ENCODE measurements at regions not wholly inside any gene's neighbourhood (a gene's known extent, or its start where the extent isn't known, plus 50 kb on each side); places are given as distances from the start of the nearest gene placed in this dataset.

DNA sequence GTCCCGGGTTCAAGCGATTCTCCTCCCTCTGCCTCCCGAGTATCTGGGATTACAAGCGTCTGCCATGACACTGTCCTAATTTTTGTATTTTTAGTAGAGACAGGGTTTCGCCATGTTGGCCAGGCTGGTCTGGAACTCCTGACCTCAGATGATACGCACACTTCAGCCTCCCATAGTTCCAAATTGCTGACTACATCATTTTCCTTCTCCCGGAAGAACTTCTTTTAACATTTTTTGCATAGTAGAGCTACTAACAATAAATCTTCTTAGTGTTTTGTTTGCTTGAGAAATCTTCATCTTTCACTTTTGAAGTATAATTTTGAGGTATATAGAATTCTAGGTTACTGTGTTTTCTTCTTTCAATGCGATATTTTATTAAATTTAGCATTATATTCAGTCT is 1415.1 kb upstream of the RAG2 start:
- no peak overlapping the region for H3K4me3 ChIP-seq (ENCODE audit: low read length)
- H3K4me2 ChIP-seq (ENCODE audit: low read length), result no peak overlapping the region
- no peaks in the 10 kb centered on the region for H3K79me2 ChIP-seq (replicated peaks; ENCODE audit: insufficient read depth, low read length)
- H3K36me3 ChIP-seq (ENCODE audit: insufficient read depth, low read length), result no peaks in the 10 kb centered on the region
- H3K27ac ChIP-seq (ENCODE audit: low read length), result no peak overlapping the region
- H3F3A ChIP-seq (ENCODE audit: insufficient read depth, low read length, poor library complexity, severe bottlenecking), result no peaks in the 10 kb centered on the region
- no peaks in the 10 kb centered on the region for H3K27me3 ChIP-seq (ENCODE audit: insufficient read depth, low read depth, low read length)
- H3K9me2 ChIP-seq (ENCODE audit: insufficient read depth, low read length), result no peaks in the 10 kb centered on the region
- no peaks in the 10 kb centered on the region for H3K9me3 ChIP-seq (ENCODE audit: low read length)
- no peak for TF ChIP-seq REST (IDR thresholded peaks at IDR 0.05; ENCODE audit: borderline replicate concordance)
- no peak for TF ChIP-seq TAF1 (IDR thresholded peaks at IDR 0.05; ENCODE audit: low read depth)
- TF ChIP-seq EP300 (conservative IDR thresholded peaks at IDR 0.05; ENCODE audit: poor library complexity, severe bottlenecking), result no peak
- TF ChIP-seq SMC3 (conservative IDR thresholded peaks at IDR 0.05; ENCODE audit: poor library complexity), result no peak
- TF ChIP-seq POLR2AphosphoS5 (IDR thresholded peaks at IDR 0.05), result no peak
- TF ChIP-seq EZH2 (IDR thresholded peaks at IDR 0.05; ENCODE audit: borderline replicate concordance, insufficient read depth, low read length, poor library complexity, severe bottlenecking), result no peak
- no peak for TF ChIP-seq MXI1 (conservative IDR thresholded peaks at IDR 0.05; ENCODE audit: poor library complexity, severe bottlenecking)
- TF ChIP-seq CTCF (IDR thresholded peaks at IDR 0.05; ENCODE audit: poor library complexity, severe bottlenecking), result no peak
- TF ChIP-seq RAD21 (conservative IDR thresholded peaks at IDR 0.05), result no peak
- no peak overlapping the region for H3K9ac ChIP-seq (ENCODE audit: low read length)
- no peaks in the 10 kb centered on the region for H4K20me1 ChIP-seq (ENCODE audit: insufficient read depth)
- no peak overlapping the region for H2AFZ ChIP-seq (ENCODE audit: low read depth, low read length)

GRCh38 chr11:38011496-38011895 is 1413.5 kb upstream of the RAG2 start:
- TF ChIP-seq RAD21 (conservative IDR thresholded peaks at IDR 0.05), result no peak
- TF ChIP-seq TAF1 (IDR thresholded peaks at IDR 0.05; ENCODE audit: low read depth), result no peak
- Histone ChIP-seq H3K36me3 (ENCODE audit: insufficient read depth, low read length) (no peaks in the 10 kb centered on the region), H3K79me2 (replicated peaks; ENCODE audit: insufficient read depth, low read length) (no peaks in the 10 kb centered on the region), H4K20me1 (ENCODE audit: insufficient read depth) (no peaks in the 10 kb centered on the region), H3F3A (ENCODE audit: insufficient read depth, low read length, poor library complexity, severe bottlenecking) (no peaks in the 10 kb centered on the region), H3K27ac (ENCODE audit: low read length) (no peak overlapping the region), H3K9ac (ENCODE audit: low read length) (no peak overlapping the region), H3K9me3 (ENCODE audit: low read length) (no peaks in the 10 kb centered on the region), H3K27me3 (ENCODE audit: insufficient read depth, low read depth, low read length) (no peaks in the 10 kb centered on the region), H3K9me2 (ENCODE audit: insufficient read depth, low read length) (no peaks in the 10 kb centered on the region), H3K4me2 (ENCODE audit: low read length) (no peak overlapping the region), H3K4me3 (ENCODE audit: low read length) (no peak overlapping the region), H2AFZ (ENCODE audit: low read depth, low read length) (no peak overlapping the region)

DNA sequence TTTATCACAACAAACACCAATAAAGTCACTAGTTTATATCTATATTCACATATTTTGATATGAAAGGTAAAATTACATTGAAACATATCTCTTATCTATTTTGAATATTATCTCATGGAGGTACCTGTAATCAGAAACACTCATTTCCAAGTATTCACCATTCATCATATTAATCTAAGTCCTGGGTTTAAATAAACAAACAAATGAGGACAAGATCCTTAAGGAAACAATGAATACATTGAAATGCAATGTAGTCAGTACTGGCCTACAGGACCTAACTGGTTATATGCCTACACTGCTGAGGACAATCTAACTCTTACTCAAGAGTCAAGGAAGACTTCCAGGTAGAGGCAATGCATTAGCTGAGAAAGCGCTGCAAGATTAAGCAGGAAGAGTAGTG is 1411.9 kb upstream of the RAG2 start:
- Histone ChIP-seq H3K9ac (ENCODE audit: low read length) (no peak overlapping the region), H2AFZ (ENCODE audit: low read depth, low read length) (no peak overlapping the region), H4K20me1 (ENCODE audit: insufficient read depth) (no peaks in the 10 kb centered on the region), H3K27ac (ENCODE audit: low read length) (no peak overlapping the region), H3K9me3 (ENCODE audit: low read length) (no peaks in the 10 kb centered on the region), H3K4me2 (ENCODE audit: low read length) (no peak overlapping the region), H3K4me3 (ENCODE audit: low read length) (no peak overlapping the region), H3K36me3 (ENCODE audit: insufficient read depth, low read length) (no peaks in the 10 kb centered on the region), H3K27me3 (ENCODE audit: insufficient read depth, low read depth, low read length) (no peaks in the 10 kb centered on the region), H3K9me2 (ENCODE audit: insufficient read depth, low read length) (no peaks in the 10 kb centered on the region), H3K79me2 (replicated peaks; ENCODE audit: insufficient read depth, low read length) (no peaks in the 10 kb centered on the region), H3F3A (ENCODE audit: insufficient read depth, low read length, poor library complexity, severe bottlenecking) (no peaks in the 10 kb centered on the region)
- no peak for TF ChIP-seq EP300 (conservative IDR thresholded peaks at IDR 0.05; ENCODE audit: poor library complexity, severe bottlenecking)
- no peak for TF ChIP-seq TAF1 (IDR thresholded peaks at IDR 0.05; ENCODE audit: low read depth)
